Right atrium auricular region (tissue), 2 donors: ENCODE measurements at regions not wholly inside any gene's neighbourhood (a gene's known extent, or its start where the extent isn't known, plus 50 kb on each side); places are given as distances from the start of the nearest gene placed in this dataset.

Experiments
- DNase-seq: peaks from one replicate; pipeline ENCODE4 v3.0.0-alpha.2; 2019; ENCODE audit warnings: low spot score
- H3K27ac ChIP-seq, 2 donors: fragments of 200-600 bp; sonication (generic); 1 replicate in 1 of 2; 2 replicates in 1 of 2; pipeline ENCODE4 v1.5.1; 2016 to 2019
- H3K27me3 ChIP-seq, 2 donors: fragments of 200-600 bp; sonication (generic); one replicate each; pipeline versions ENCODE4 v1.5.1 to v1.6.0; 2017 to 2019
- H3K36me3 ChIP-seq: fragments of 200-600 bp; sonication (generic); one replicate; pipeline ENCODE4 v1.5.1; 2016
- H3K4me1 ChIP-seq, 2 donors: fragments of 200-600 bp; sonication (generic); one replicate each; pipeline versions ENCODE4 v1.5.1 to v1.6.0; 2017 to 2019
- H3K4me3 ChIP-seq, 2 donors: fragments of 200-600 bp; sonication (generic); 1 replicate in 1 of 2; 2 replicates in 1 of 2; pipeline ENCODE4 v1.5.1; 2017 to 2019; ENCODE audit warnings: mild to moderate bottlenecking in 1 of 2, moderate library complexity in 1 of 2
- H3K9me3 ChIP-seq, 2 donors: fragments of 200-600 bp; sonication (generic); one replicate each; pipeline ENCODE4 v1.5.1; 2019
- TF ChIP-seq, protein P1 (sequence below), 2 donors: fragments of 200-600 bp; sonication (generic); IDR thresholded peaks; one replicate each; pipeline ENCODE4 v1.5.1; 2019; ENCODE audit warnings: antibody characterized with exemption in 2 of 2

- H3K27ac ChIP-seq, result no peak overlapping the region
- TF ChIP-seq, protein P1, sequence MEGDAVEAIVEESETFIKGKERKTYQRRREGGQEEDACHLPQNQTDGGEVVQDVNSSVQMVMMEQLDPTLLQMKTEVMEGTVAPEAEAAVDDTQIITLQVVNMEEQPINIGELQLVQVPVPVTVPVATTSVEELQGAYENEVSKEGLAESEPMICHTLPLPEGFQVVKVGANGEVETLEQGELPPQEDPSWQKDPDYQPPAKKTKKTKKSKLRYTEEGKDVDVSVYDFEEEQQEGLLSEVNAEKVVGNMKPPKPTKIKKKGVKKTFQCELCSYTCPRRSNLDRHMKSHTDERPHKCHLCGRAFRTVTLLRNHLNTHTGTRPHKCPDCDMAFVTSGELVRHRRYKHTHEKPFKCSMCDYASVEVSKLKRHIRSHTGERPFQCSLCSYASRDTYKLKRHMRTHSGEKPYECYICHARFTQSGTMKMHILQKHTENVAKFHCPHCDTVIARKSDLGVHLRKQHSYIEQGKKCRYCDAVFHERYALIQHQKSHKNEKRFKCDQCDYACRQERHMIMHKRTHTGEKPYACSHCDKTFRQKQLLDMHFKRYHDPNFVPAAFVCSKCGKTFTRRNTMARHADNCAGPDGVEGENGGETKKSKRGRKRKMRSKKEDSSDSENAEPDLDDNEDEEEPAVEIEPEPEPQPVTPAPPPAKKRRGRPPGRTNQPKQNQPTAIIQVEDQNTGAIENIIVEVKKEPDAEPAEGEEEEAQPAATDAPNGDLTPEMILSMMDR (IDR thresholded peaks at IDR 0.05), result no peak
- H3K4me3 ChIP-seq, result no peak overlapping the region
- H3K27me3 ChIP-seq, result no peaks in the 10 kb centered on the region
- no peaks in the 10 kb centered on the region for H3K36me3 ChIP-seq
- peaks cover 0 to 5% of the 10 kb centered on the region in 2 donors for H3K4me1 ChIP-seq
- H3K9me3 ChIP-seq, result no peaks in the 10 kb centered on the region
- DNase-seq, result no peak
Observed at GRCh38 chr4:11719879-11720278, 291.2 kb upstream of the HS3ST1 start.

- no peak overlapping the region for H3K27ac ChIP-seq
- no peak overlapping the region for H3K4me3 ChIP-seq
- no peaks in the 10 kb centered on the region for H3K36me3 ChIP-seq
- H3K9me3 ChIP-seq, result no peaks in the 10 kb centered on the region
- no peak for DNase-seq
- TF ChIP-seq, protein P1 (IDR thresholded peaks at IDR 0.05), result no peak
- peaks cover 0 to 5% of the 10 kb centered on the region in 2 donors for H3K4me1 ChIP-seq
- H3K27me3 ChIP-seq, result no peaks in the 10 kb centered on the region
Observed at GRCh38 chr4:11715753-11716521, 287.2 kb upstream of the HS3ST1 start.

GRCh38 chr4:11710453-11711093, 281.9 kb upstream of the HS3ST1 start:
- no peak for DNase-seq
- Histone ChIP-seq H3K27ac (no peak overlapping the region), H3K27me3 (no peaks in the 10 kb centered on the region), H3K9me3 (no peaks in the 10 kb centered on the region), H3K4me1 (no peaks in the 10 kb centered on the region), H3K36me3 (no peaks in the 10 kb centered on the region), H3K4me3 (no peak overlapping the region)
- TF ChIP-seq, protein P1 (IDR thresholded peaks at IDR 0.05), result no peak

DNA sequence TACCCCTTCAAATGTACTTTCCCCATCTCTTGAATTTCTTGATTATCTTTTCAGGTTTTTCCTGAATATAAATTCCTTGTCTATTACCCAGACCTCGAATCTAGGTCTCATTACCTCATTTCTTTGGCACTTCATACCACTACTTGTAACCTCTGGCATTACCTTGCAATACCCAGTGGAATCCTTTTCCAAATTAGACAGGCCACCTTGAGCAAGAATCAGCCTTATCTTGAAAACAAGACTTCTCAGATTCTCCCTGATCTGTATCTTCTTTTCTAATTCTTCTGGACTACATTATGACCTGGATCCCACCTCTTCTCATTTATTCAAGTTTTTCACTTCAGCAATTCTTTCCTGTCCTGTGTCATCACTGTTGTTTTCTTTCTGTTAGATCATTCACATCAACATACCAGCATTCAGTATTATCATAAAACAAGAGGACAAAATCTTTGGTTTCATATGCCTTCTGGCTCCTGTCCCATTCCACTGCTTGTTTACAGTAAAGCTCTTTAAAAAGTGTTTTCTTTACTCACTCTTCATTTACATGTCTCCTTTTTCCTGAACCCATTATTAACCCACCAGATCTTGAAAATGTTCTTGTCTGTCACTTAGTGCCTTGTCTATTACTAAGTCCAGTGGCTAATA, 275.6 kb upstream of the HS3ST1 start:
- TF ChIP-seq, protein P1 (IDR thresholded peaks at IDR 0.05), result no peak
- Histone ChIP-seq H3K9me3 (no peaks in the 10 kb centered on the region), H3K4me3 (no peak overlapping the region), H3K36me3 (no peaks in the 10 kb centered on the region), H3K27ac (no peak overlapping the region), H3K4me1 (no peaks in the 10 kb centered on the region), H3K27me3 (no peaks in the 10 kb centered on the region)
- no peak for DNase-seq

- Histone ChIP-seq H3K36me3 (no peaks in the 10 kb centered on the region), H3K27me3 (no peaks in the 10 kb centered on the region), H3K27ac (no peak overlapping the region), H3K4me3 (no peak overlapping the region), H3K9me3 (no peaks in the 10 kb centered on the region), H3K4me1 (no peaks in the 10 kb centered on the region)
- TF ChIP-seq, protein P1 (IDR thresholded peaks at IDR 0.05), result no peak
- DNase-seq, result no peak
Observed at GRCh38 chr4:11702886-11703557, 274.3 kb upstream of the HS3ST1 start.
